B cell (primary cell): ENCODE measurements at regions not wholly inside any gene's neighbourhood (a gene's known extent, or its start where the extent isn't known, plus 50 kb on each side); places are given as distances from the start of the nearest gene placed in this dataset.

Source experiments
- ATAC-seq: fragments of 200-7000 bp; cut with Tn5 transposase; one replicate; pipeline ENCODE4 v1.10.0; 2021; ENCODE audit warnings: low read depth, mild to moderate bottlenecking, moderate number of reproducible peaks, moderate library complexity
- CTCF ChIA-PET: fragments of 350-600 bp; sonication (Branson Sonifier 250); formaldehyde crosslinking; loops from one replicate; lab custom pipeline; 2021; ENCODE audit warnings: antibody characterized with exemption, inconsistent platforms; lab: Charles Lee
- POLR2A ChIA-PET: fragments of 350-600 bp; sonication (Branson Sonifier 250); formaldehyde crosslinking; loops from one replicate; lab custom pipeline; 2021; ENCODE audit warnings: antibody characterized with exemption; lab: Charles Lee
- DNase-seq: peaks from one replicate; pipeline ENCODE4 v3.0.0; 2013
- H2AFZ ChIP-seq: 2 replicates; pipeline ENCODE4 v1.6.1; 2012; ENCODE audit warnings: mild to moderate bottlenecking, low read depth, low read length; ENCODE audit not compliant: insufficient read depth, poor library complexity, severe bottlenecking
- H3K27ac ChIP-seq, 2 donors: 1 replicate in 1 of 2; 2 replicates in 1 of 2; pipeline ENCODE4 v1.5.1; 2012 to 2013; ENCODE audit warnings: low read length in 2 of 2, mild to moderate bottlenecking in 2 of 2, moderate library complexity in 1 of 2
- H3K27me3 ChIP-seq, 4 experiments: fragments of 200-600 bp in 1 of 4; sonication (generic) in 1 of 4; replicated peaks in 1 of 4; 1 replicate in 2 of 4; 2 replicates in 2 of 4; pipeline versions ENCODE4 v1.6.1 to v1.7.0; 2013 to 2016; ENCODE audit warnings: low read length in 3 of 4, mild to moderate bottlenecking in 2 of 4, mixed read lengths in 1 of 4, moderate library complexity in 1 of 4; ENCODE audit not compliant: insufficient read depth in 4 of 4, control insufficient read depth in 3 of 4; ENCODE audit errors: control extremely low read depth in 1 of 4
- H3K36me3 ChIP-seq, 2 experiments: replicated peaks in 1 of 2; 1 replicate in 1 of 2; 2 replicates in 1 of 2; pipeline versions ENCODE4 v1.6.1 to v1.7.1; 2013; ENCODE audit warnings: low read length in 1 of 2; ENCODE audit not compliant: insufficient read depth in 2 of 2, control insufficient read depth in 1 of 2; ENCODE audit errors: control extremely low read depth in 1 of 2, extremely low read depth in 1 of 2
- H3K4me1 ChIP-seq, 2 donors: fragments of 200-600 bp in 1 of 2; sonication (generic) in 1 of 2; 1 replicate in 1 of 2; 2 replicates in 1 of 2; pipeline versions ENCODE4 v1.5.1 to v1.6.1; 2013 to 2017; ENCODE audit warnings: low read length in 2 of 2; ENCODE audit not compliant: control insufficient read depth in 2 of 2, insufficient read depth in 2 of 2
- H3K4me2 ChIP-seq: replicated peaks from 2 replicates; pipeline ENCODE3; 2012; ENCODE audit warnings: mild to moderate bottlenecking, low read depth, low read length; ENCODE audit not compliant: poor library complexity, severe bottlenecking
- H3K4me3 ChIP-seq, 5 experiments: fragments of 200-600 bp in 1 of 5; sonication (generic) in 1 of 5; 1 replicate in 3 of 5; 2 replicates in 2 of 5; pipeline versions ENCODE4 v1.5.1 to v1.7.0; 2011 to 2016; ENCODE audit warnings: low read length in 4 of 5, mild to moderate bottlenecking in 4 of 5, low read depth in 2 of 5, control low read depth in 1 of 5, moderate library complexity in 1 of 5; ENCODE audit not compliant: insufficient read depth in 1 of 5; ENCODE audit errors: control extremely low read depth in 1 of 5, extremely low read depth in 1 of 5
- H3K79me2 ChIP-seq: fragments of 200-600 bp; sonication (generic); one replicate; pipeline ENCODE4 v1.6.0; 2016; ENCODE audit warnings: low read length; ENCODE audit not compliant: control insufficient read depth, insufficient read depth
- H3K9ac ChIP-seq: fragments of 200-600 bp; sonication (generic); 2 replicates; pipeline ENCODE4 v1.6.1; 2017; ENCODE audit warnings: mild to moderate bottlenecking, low read length, moderate library complexity
- H3K9me3 ChIP-seq, 3 donors: one replicate each; pipeline versions ENCODE4 v1.6.1 to v1.7.1; 2013; ENCODE audit warnings: low read length in 2 of 3; ENCODE audit not compliant: control insufficient read depth in 2 of 3, insufficient read depth in 1 of 3; ENCODE audit errors: control extremely low read depth in 1 of 3
- H4K20me1 ChIP-seq: 2 replicates; pipeline ENCODE4 v1.6.0; 2012; ENCODE audit warnings: mild to moderate bottlenecking, low read length; ENCODE audit not compliant: insufficient read depth, control insufficient read depth, poor library complexity, severe bottlenecking
- H3K27ac Mint-ChIP-seq: one replicate; pipeline ENCODE4 v1.8.0; 2021; ENCODE audit warnings: mixed read lengths
- H3K27me3 Mint-ChIP-seq: one replicate; pipeline ENCODE4 v1.8.0; 2021; ENCODE audit warnings: mixed read lengths
- H3K4me1 Mint-ChIP-seq: one replicate; pipeline ENCODE4 v1.8.0; 2021; ENCODE audit warnings: mixed read lengths
- H3K4me3 Mint-ChIP-seq: one replicate; pipeline ENCODE4 v1.8.0; 2021; ENCODE audit warnings: mixed read lengths
- H3K9me3 Mint-ChIP-seq: one replicate; pipeline ENCODE4 v1.8.0; 2022; ENCODE audit warnings: mixed read lengths; ENCODE audit not compliant: insufficient read depth
- CTCF ChIP-seq: fragments of 200-600 bp; IDR thresholded peaks from one replicate; pipeline ENCODE4 v1.8.0; 2022; ENCODE audit warnings: antibody characterized with exemption, mild to moderate bottlenecking
- EZH2 ChIP-seq: IDR thresholded peaks from 2 replicates; pipeline ENCODE4 v1.6.1; 2012; ENCODE audit warnings: borderline replicate concordance, low read depth, mild to moderate bottlenecking, moderate library complexity, low read length; ENCODE audit not compliant: insufficient read depth, poor library complexity, severe bottlenecking
- WGBS: methylation state at CpG from one replicate; pipeline ENCODE4 v1.1.5; 2013; ENCODE audit warnings: missing lambda C conversion rate; ENCODE audit not compliant: insufficient coverage; 5-methylcytosine and 5-hydroxymethylcytosine counted together
- intact Hi-C: fragments of 100-400 bp; cut with micrococcal nuclease; formaldehyde crosslinking; loops from one replicate; pipeline ENCODE4 v1.10.0; 2022

DNA sequence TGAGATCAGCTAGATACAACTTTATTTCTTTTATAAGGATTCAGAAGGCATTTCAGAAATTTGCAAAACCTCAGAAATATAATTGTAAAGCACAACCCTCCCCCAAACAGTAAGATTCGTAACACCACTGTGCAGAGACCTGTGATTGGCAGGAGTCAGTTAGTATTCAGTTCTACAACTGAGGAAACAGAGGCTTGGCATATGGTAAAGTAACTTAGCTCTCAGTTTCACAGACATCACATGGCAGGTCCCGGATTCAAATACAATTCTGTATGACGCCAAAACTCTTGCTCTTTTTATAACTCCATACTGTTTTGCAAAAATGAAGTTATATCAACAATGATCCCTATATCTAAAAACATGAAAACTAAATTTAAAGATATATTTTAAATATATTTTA lies 225.6 kb upstream of the LMCD1 start:
- H3K4me3 Mint-ChIP-seq = no peak overlapping the region
- H3K79me2 ChIP-seq = no peaks in the 10 kb centered on the region
- no peaks in the 10 kb centered on the region for H3K27me3 ChIP-seq
- H3K27ac ChIP-seq = no peak overlapping the region
- no CpG with 5 or more reads among the region's 3 CpGs for WGBS
- no peak for ATAC-seq
- no peaks in the 10 kb centered on the region for H3K9me3 ChIP-seq
- POLR2A ChIA-PET = no interaction called here
- H3K9ac ChIP-seq = no peak overlapping the region
- H3K4me2 ChIP-seq = no peak overlapping the region
- no peak for DNase-seq
- no peak overlapping the region for H3K4me3 ChIP-seq
- H3K36me3 ChIP-seq = no peaks in the 10 kb centered on the region
- no peaks in the 10 kb centered on the region for H3K4me1 ChIP-seq
- peaks cover 7% of the 10 kb centered on the region for H3K27me3 Mint-ChIP-seq
- H3K4me1 Mint-ChIP-seq = no peaks in the 10 kb centered on the region
- H4K20me1 ChIP-seq = no peaks in the 10 kb centered on the region
- TF ChIP-seq CTCF (no peak), EZH2 (no peak)
- H3K9me3 Mint-ChIP-seq = no peaks in the 10 kb centered on the region
- CTCF ChIA-PET = interaction anchor here (0.9 kb wide), 1 partner anchor 26 kb away, joined by 3 read pairs; no protein-coding TSS in a partner anchor
- H2AFZ ChIP-seq = no peak overlapping the region
- intact Hi-C loops = no loop called here
- H3K27ac Mint-ChIP-seq = no peak overlapping the region

GRCh38 chr3:8276506-8276905 lies 225.1 kb upstream of the LMCD1 start:
- H3K27me3 ChIP-seq = no peaks in the 10 kb centered on the region
- POLR2A ChIA-PET = no interaction called here
- Mint-ChIP-seq H3K27me3 (peaks cover 8% of the 10 kb centered on the region), H3K4me3 (no peak overlapping the region), H3K27ac (no peak overlapping the region), H3K9me3 (no peaks in the 10 kb centered on the region), H3K4me1 (no peaks in the 10 kb centered on the region)
- intact Hi-C loops = no loop called here
- WGBS = no CpG with 5 or more reads among the region's 2 CpGs
- H3K27ac ChIP-seq = no peak overlapping the region
- no peak for ATAC-seq
- no peaks in the 10 kb centered on the region for H3K36me3 ChIP-seq
- no peak for DNase-seq
- no peaks in the 10 kb centered on the region for H3K9me3 ChIP-seq
- no peaks in the 10 kb centered on the region for H3K4me1 ChIP-seq
- H3K4me2 ChIP-seq = no peak overlapping the region
- no peaks in the 10 kb centered on the region for H4K20me1 ChIP-seq
- H3K4me3 ChIP-seq = no peak overlapping the region
- TF ChIP-seq EZH2 = no peak
- no peak for TF ChIP-seq CTCF
- no peak overlapping the region for H3K9ac ChIP-seq
- CTCF ChIA-PET = interaction anchor here (0.9 kb wide), 1 partner anchor 26 kb away, joined by 3 read pairs; no protein-coding TSS in a partner anchor
- no peaks in the 10 kb centered on the region for H3K79me2 ChIP-seq
- H2AFZ ChIP-seq = no peak overlapping the region
